Stimulated activated CD4-positive, alpha-beta T cell treated with anti-CD3 and anti-CD28 coated beads, TNF-alpha, amount 100 ng/mL, for 24 hours (primary cell): ENCODE measurements at regions not wholly inside any gene's neighbourhood (a gene's known extent, or its start where the extent isn't known, plus 50 kb on each side); places are given as distances from the start of the nearest gene placed in this dataset.
A peak's percentile ranks its signal among the peaks of the same experiment; 100 is the strongest.
"Not testable (repeated sequence)": the region's sequence is repeated elsewhere in the genome, so short reads cannot be mapped to it uniquely, and the experiment has no call there.

ENCODE experiments used
- DNase-seq, 3 experiments: peaks; one replicate each; pipeline ENCODE4 v3.0.0-alpha.2; 2020; ENCODE audit warnings: low read depth in 3 of 3

DNA sequence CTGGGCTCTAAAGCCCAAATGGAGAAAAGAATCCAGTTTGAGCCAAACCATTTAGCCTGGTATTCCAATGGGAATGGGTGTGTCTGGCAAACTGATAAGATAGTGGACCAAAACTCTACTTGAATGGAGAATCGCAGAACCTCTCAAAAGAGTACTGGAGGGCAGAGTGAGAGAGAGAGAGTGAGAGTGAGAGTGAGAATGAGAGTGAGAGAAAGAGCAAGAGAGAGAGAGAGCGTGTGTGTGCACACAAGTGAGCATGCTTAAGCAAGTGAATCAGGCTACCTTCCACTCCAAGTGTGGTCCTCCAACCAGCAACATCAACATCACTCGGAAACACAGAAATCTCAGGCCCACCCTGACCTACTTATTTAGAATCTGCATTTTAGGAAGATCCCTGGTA, 58.8 kb downstream of the UQCRFS1 start:
- no peak for DNase-seq

- no peak for DNase-seq
Measured at GRCh38 chr19:29145756-29146155, 67.2 kb downstream of the UQCRFS1 start.

DNA sequence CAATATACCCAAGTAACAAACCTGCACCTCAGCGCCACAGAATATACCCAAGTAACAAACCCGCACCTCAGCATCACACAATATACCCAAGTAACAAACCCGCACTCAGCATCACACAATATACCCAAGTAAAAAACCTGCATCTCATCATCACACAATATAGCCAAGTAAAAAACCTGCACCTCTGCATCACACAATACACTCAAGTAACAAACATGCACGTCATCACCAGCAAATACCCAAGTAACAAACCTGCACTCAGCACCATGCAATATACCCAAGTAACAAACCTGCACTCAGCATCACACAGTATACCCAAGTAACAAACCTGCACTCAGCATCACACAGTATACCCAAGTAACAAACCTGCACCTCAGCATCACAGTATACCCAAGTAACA, 69.8 kb downstream of the UQCRFS1 start:
- no peak for DNase-seq

GRCh38 chr19:29139227-29139626, 73.7 kb downstream of the UQCRFS1 start:
- DNase-seq, result no peak

GRCh38 chr19:29138206-29138605, 74.7 kb downstream of the UQCRFS1 start:
- not testable (repeated sequence) for DNase-seq

- no peak for DNase-seq
Measured at GRCh38 chr19:29131456-29131855, 81.5 kb downstream of the UQCRFS1 start.

GRCh38 chr19:29129148-29129547, 83.8 kb downstream of the UQCRFS1 start:
- no peak for DNase-seq

GRCh38 chr19:29128203-29128602, 84.7 kb downstream of the UQCRFS1 start:
- DNase-seq, result no peak

GRCh38 chr19:29122185-29122584, 90.8 kb downstream of the UQCRFS1 start:
- no peak for DNase-seq

DNA sequence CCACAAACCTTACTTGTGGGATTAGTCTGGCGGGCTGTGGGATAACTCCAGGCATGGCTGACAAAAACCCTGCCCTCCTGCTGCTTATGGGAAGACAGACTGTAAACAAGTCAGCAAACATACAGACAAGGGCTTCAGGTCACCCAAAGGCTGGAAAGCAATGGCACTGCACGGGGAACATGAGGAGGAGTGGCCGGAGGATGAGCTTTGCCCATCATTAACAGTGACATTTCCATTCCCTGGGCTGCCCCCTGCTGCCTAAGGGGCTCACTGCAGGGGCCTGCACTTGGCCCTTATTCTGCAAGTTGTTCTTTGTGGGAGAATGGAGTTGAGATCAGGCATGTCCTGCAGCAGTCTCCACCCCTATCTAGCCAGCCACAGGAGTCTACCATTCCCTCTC, 91.3 kb downstream of the UQCRFS1 start:
- DNase-seq, result peak in 1 of 3 experiments; percentile 2

DNA sequence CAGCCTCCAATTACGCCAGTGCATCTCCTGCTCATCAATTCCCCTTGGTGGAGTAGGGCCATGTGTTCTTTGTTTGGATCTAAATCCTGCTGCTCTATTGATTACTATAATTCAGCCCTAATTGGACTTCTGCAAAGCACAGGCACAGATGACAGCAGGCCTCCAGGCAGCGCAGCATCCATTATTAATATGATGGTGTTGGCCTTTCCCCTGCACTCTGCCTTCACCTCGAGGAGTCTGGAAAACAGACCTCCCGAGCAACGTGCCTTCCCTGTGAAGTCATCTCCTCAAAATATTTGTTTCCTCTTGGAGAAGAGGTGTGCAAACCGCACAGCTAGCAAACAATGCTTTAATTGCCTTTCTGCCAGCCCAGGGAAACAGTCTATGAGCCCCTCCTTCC, 92.5 kb downstream of the UQCRFS1 start:
- DNase-seq, result no peak

DNA sequence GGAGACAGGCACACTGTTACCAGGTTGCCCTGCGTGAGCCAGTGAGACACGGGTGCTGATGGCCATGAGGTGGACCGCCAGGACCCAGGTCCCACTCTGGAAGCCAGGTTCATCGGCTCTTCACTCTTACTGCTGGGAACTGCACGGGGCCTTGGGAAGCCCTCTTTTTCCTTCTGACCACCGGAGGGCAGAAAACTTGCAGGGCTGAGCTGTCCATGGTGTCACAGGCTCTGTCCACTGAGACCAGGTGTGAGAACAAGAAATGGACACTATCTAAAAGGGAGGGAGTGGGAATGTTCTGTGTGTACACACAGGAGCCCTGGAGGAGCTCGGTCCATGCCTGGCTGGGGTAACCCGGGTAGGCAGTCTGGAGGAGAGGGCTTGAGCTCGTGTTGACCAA, 93.4 kb downstream of the UQCRFS1 start:
- DNase-seq, result no peak

GRCh38 chr19:29118389-29118788, 94.6 kb downstream of the UQCRFS1 start:
- no peak for DNase-seq

DNA sequence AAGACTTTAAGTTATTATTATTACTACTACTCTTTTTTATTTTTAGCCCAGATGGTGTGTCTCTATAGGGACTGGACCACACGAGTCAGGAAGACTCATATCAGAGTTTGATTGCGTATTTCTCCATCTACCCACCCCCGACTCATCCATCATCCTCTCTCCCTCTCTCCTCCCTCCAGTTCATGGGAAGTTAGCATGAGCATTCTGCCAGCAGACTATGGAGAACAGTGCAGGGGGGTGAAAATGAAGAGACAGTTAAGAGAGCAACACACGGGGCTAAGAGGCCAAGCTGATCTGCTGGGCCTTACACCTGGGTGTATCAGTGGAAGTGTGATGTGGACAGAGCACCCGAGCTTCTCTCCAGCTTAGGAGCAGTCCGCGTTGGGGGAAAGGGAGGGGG, 95.0 kb downstream of the UQCRFS1 start:
- DNase-seq, result no peak

- no peak for DNase-seq
Measured at GRCh38 chr19:29115181-29115580, 97.8 kb downstream of the UQCRFS1 start.

DNA sequence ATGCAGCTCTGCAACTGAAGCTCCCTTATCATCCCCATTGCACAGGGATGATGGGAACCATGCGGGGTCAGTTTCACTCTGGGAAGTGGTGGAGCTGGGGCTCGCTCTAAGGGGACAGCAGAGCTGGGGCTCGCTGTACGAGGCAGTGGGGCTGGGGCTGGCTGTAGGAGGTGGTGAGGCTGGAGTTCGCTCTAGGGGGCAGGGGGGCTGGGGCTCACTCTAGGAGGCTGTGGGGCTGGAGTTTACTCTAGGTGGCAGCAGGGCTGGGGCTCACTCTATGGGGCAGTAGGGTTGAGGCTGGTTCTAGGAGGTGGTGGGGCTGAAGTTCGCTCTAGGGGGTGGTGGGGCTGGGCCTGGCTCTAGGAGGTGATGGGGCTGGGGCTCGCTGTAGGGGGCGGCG, 99.1 kb downstream of the UQCRFS1 start:
- no peak for DNase-seq

GRCh38 chr19:29111576-29111975, 101.4 kb downstream of the UQCRFS1 start:
- DNase-seq, result no peak

- no peak for DNase-seq
Measured at GRCh38 chr19:29107831-29108230, 105.1 kb downstream of the UQCRFS1 start.

DNA sequence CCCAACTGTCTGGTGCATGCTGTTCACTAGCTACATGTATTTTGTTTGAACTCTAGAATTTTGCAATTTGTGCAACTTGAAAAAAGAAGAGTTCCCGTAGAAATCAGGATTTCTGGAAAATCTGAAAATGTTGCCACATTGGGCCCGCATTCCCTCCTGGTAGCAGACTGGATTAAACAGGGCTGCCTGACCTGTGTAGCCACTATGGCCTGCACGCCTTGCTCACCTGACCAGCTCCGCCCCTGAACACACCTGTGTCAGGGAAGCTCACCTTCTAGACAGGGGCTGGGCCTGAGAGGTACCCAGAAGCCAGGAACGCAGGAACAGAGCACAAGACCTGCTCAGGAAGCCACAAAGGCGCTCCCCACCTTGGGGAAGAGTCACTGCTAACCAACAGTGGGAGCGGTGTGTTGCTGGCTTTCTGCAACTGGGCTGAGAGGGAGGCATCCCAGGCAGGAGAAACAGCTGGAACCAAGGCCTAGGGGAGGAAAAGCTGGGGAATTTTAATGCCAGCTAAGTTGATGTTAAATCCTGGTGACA, 106.5 kb downstream of the UQCRFS1 start:
- DNase-seq, result no peak

DNA sequence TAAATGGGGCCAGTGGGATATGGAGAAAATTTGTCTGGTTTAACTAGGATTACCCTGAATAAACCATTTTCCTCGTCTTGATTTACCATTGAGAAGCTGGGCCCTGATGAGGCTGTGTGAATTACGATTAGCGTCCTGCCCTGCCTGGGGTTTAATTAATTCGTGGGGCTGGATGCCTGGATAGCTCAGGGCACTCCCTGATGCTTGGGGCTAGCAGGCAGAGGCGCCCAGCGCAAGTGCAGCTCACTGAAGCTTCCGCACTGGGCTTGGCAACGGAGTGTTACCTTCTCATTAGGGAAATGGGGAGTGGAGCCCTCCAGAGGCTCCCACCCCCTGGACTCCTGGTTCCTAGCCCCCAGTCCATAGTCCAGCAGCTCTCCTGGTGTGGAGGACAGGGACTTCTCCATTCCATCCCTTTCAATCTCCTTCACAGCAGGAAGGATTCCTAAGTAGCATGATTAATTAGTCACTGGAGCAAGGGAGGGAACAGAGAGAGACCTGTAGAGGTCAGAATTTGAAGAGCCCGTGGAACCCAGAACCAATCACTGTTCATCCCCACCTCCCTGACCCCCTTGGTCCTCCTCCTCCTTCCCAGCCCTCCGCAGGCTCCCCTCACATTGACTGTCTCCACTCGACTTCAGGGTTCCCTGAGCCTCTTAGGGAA, 107.2 kb downstream of the UQCRFS1 start:
- DNase-seq, result no peak

GRCh38 chr19:29104605-29105241, 108.2 kb downstream of the UQCRFS1 start:
- no peak for DNase-seq

DNA sequence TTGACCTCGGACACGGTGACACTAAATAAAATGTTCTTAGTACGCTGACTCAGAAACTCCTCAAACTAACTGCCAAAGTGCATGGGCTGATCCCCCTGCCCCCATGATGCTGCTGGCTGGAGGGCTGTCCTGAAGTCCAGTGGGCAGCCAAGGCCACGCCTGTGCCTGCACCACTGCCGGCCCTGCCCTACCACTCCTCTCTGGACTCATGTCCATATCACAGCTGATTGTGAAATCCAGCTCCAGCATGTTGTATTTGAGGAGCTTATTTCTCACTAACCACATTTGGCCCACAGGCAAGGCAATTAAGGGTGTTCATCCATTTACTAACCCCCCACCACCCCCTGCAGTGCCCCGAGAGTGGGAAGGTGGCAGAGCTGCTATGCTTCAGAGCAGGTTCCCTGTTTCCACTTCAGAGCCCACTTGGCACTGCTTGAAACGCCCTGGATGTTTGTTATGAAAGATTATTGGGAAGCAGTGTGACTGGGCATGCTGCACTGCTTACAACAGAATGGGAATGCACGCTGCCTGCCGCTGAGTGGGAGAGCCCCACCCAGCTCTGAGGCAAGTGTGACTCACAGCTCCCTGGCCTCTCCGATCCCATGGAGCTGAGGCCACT, 114.0 kb downstream of the UQCRFS1 start:
- no peak for DNase-seq

GRCh38 chr19:29098091-29098490, 114.9 kb downstream of the UQCRFS1 start:
- DNase-seq, result no peak
